Fibroblast of lung (primary cell): ENCODE measurements at regions not wholly inside any gene's neighbourhood (a gene's known extent, or its start where the extent isn't known, plus 50 kb on each side); places are given as distances from the start of the nearest gene placed in this dataset.

Source experiments
- CTCF ChIP-seq, 2 donors: IDR thresholded peaks in 1 of 2; conservative IDR thresholded peaks in 1 of 2; 1 replicate in 1 of 2; 2 replicates in 1 of 2; pipeline ENCODE4 v1.5.1; 2011 to 2012; ENCODE audit warnings: low read length in 2 of 2, control low read depth in 1 of 2, inconsistent platforms in 1 of 2, low read depth in 1 of 2, mild to moderate bottlenecking in 1 of 2
- EZH2 ChIP-seq: IDR thresholded peaks from 2 replicates; pipeline ENCODE4 v1.5.1; 2012; ENCODE audit warnings: low read length, control low read depth, mild to moderate bottlenecking; ENCODE audit errors: missing control alignments

GRCh38 chr4:84249521-84249920 lies 249.6 kb downstream of the NKX6-1 start:
- TF ChIP-seq CTCF (conservative IDR thresholded peaks at IDR 0.05 in 1 of 2, IDR thresholded peaks at IDR 0.05 in 1 of 2; ENCODE audit: low read depth in 1 of 2, low read length in 2 of 2) (no peak), EZH2 (no peak)
